Prostate gland (tissue), 2 donors: ENCODE measurements at regions not wholly inside any gene's neighbourhood (a gene's known extent, or its start where the extent isn't known, plus 50 kb on each side); places are given as distances from the start of the nearest gene placed in this dataset.

Source experiments
- POLR2A ChIP-seq: fragments of 450-650 bp; IDR thresholded peaks from one replicate; pipeline ENCODE4 v1.6.1; 2016; ENCODE audit warnings: antibody characterized with exemption, mild to moderate bottlenecking
- TF ChIP-seq, protein P1 (sequence below), 4 experiments: fragments of 200-600 bp in 2 of 4; fragments of 450-650 bp in 2 of 4; sonication (generic) in 2 of 4; IDR thresholded peaks; 1 replicate in 3 of 4; 2 replicates in 1 of 4; pipeline ENCODE4 v1.5.1; 2016 to 2019; ENCODE audit warnings: antibody characterized with exemption in 4 of 4, mild to moderate bottlenecking in 2 of 4, moderate library complexity in 2 of 4

DNA sequence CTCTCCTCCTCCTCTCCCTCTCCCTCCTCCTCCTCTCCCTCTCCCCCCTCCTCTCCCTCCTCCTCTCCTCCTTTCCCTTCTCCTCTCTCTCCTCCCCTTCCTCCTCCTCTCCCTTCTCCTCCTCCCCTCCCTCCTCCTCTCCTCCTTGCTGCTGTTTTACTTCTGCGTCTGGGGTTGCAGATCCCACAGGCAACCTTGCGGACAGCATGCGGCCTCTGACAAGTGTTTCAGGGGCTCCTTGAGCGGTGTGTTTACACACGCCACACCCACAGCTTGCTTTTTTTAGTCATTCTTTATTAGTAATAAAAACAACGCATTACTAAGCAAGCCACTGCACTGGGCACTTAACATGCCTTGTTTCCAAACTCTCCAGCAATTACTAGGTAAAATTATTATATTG, 81.9 kb downstream of the TFAP2C start:
- TF ChIP-seq, protein P1, sequence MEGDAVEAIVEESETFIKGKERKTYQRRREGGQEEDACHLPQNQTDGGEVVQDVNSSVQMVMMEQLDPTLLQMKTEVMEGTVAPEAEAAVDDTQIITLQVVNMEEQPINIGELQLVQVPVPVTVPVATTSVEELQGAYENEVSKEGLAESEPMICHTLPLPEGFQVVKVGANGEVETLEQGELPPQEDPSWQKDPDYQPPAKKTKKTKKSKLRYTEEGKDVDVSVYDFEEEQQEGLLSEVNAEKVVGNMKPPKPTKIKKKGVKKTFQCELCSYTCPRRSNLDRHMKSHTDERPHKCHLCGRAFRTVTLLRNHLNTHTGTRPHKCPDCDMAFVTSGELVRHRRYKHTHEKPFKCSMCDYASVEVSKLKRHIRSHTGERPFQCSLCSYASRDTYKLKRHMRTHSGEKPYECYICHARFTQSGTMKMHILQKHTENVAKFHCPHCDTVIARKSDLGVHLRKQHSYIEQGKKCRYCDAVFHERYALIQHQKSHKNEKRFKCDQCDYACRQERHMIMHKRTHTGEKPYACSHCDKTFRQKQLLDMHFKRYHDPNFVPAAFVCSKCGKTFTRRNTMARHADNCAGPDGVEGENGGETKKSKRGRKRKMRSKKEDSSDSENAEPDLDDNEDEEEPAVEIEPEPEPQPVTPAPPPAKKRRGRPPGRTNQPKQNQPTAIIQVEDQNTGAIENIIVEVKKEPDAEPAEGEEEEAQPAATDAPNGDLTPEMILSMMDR (IDR thresholded peaks at IDR 0.05) = no peak
- TF ChIP-seq POLR2A = no peak
